SK-N-SH (cell line): ENCODE measurements at regions not wholly inside any gene's neighbourhood (a gene's known extent, or its start where the extent isn't known, plus 50 kb on each side); places are given as distances from the start of the nearest gene placed in this dataset.

Experiments used
- EP300 ChIP-seq, 2 experiments: IDR thresholded peaks; 2 replicates each; pipeline versions ENCODE4 v1.4.0 to v1.6.1; 2012; ENCODE audit warnings: borderline replicate concordance in 1 of 2, low read depth in 1 of 2, low read length in 1 of 2
- GATA2 ChIP-seq: sonication (generic); formaldehyde crosslinking; IDR thresholded peaks from 2 replicates; pipeline ENCODE4 v1.5.0; 2020; ENCODE audit warnings: mild to moderate bottlenecking, missing genetic modification reagents
- JUND ChIP-seq: IDR thresholded peaks from 2 replicates; pipeline ENCODE4 v1.4.0; 2012
- POLR2AphosphoS5 ChIP-seq: IDR thresholded peaks from 2 replicates; pipeline ENCODE4 v1.6.1; 2012; ENCODE audit warnings: low read depth, low read length
- RAD21 ChIP-seq: IDR thresholded peaks from 2 replicates; pipeline ENCODE4 v1.6.1; 2012; ENCODE audit warnings: mild to moderate bottlenecking, low read length
- RCOR1 ChIP-seq: fragments of 150-350 bp; IDR thresholded peaks from 2 replicates; pipeline ENCODE4 v1.6.1; 2017; ENCODE audit warnings: antibody characterized with exemption, low read length
- RFX5 ChIP-seq: IDR thresholded peaks from 2 replicates; pipeline ENCODE4 v1.6.1; 2012; ENCODE audit warnings: mild to moderate bottlenecking, improper control_type of control experiment, low read length
- TAF1 ChIP-seq: IDR thresholded peaks from 2 replicates; pipeline ENCODE4 v1.6.1; 2012; ENCODE audit warnings: low read depth, mild to moderate bottlenecking, low read length, moderate library complexity, borderline replicate concordance
- TCF12 ChIP-seq: IDR thresholded peaks from 2 replicates; pipeline ENCODE4 v1.4.0; 2012
- TF ChIP-seq, protein P1 (sequence below): IDR thresholded peaks from 2 replicates; pipeline ENCODE4 v1.4.0; 2012; ENCODE audit warnings: low read depth
- TF ChIP-seq, protein P2 (sequence below): fragments of 200-600 bp; sonication (generic); IDR thresholded peaks from 2 replicates; pipeline ENCODE4 v1.6.1; 2017; ENCODE audit warnings: antibody characterized with exemption, mild to moderate bottlenecking, moderate library complexity
- TF ChIP-seq, protein P3 (sequence below): IDR thresholded peaks from 2 replicates; pipeline ENCODE4 v1.6.1; 2012; ENCODE audit warnings: mild to moderate bottlenecking, low read depth, low read length, moderate library complexity

DNA sequence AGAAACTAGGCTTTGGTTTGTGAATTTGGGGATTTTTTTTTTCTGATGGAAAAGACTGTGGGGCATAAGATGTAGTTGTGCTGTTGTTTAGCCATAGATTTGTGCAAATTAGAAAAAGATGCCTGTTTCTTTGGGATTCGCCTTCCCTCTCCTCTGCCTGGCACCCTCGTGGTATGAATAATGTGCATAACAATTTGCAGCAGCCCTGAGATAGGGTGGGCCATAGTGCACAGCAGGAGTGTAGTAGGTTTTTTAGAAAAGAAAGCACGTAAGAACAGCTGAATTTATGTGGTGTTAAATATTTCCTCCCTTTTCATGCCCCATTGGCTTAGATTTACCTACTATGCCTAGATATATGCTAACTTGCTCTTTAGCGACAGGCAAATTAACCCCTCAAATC, 158.9 kb downstream of the PTGER3 start:
- TF ChIP-seq, protein P1, sequence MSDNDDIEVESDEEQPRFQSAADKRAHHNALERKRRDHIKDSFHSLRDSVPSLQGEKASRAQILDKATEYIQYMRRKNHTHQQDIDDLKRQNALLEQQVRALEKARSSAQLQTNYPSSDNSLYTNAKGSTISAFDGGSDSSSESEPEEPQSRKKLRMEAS: no peak
- TF ChIP-seq, protein P2, sequence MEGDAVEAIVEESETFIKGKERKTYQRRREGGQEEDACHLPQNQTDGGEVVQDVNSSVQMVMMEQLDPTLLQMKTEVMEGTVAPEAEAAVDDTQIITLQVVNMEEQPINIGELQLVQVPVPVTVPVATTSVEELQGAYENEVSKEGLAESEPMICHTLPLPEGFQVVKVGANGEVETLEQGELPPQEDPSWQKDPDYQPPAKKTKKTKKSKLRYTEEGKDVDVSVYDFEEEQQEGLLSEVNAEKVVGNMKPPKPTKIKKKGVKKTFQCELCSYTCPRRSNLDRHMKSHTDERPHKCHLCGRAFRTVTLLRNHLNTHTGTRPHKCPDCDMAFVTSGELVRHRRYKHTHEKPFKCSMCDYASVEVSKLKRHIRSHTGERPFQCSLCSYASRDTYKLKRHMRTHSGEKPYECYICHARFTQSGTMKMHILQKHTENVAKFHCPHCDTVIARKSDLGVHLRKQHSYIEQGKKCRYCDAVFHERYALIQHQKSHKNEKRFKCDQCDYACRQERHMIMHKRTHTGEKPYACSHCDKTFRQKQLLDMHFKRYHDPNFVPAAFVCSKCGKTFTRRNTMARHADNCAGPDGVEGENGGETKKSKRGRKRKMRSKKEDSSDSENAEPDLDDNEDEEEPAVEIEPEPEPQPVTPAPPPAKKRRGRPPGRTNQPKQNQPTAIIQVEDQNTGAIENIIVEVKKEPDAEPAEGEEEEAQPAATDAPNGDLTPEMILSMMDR: no peak
- TF ChIP-seq GATA2 (CRISPR knock-in tag) (no peak), TAF1 (no peak), POLR2AphosphoS5 (no peak), EP300 (IDR thresholded peaks at IDR 0.05; ENCODE audit: borderline replicate concordance in 1 of 2, low read depth in 1 of 2, low read length in 1 of 2) (no peak), RAD21 (no peak), JUND (no peak), RFX5 (no peak), RCOR1 (no peak), TCF12 (no peak)
- TF ChIP-seq, protein P3, sequence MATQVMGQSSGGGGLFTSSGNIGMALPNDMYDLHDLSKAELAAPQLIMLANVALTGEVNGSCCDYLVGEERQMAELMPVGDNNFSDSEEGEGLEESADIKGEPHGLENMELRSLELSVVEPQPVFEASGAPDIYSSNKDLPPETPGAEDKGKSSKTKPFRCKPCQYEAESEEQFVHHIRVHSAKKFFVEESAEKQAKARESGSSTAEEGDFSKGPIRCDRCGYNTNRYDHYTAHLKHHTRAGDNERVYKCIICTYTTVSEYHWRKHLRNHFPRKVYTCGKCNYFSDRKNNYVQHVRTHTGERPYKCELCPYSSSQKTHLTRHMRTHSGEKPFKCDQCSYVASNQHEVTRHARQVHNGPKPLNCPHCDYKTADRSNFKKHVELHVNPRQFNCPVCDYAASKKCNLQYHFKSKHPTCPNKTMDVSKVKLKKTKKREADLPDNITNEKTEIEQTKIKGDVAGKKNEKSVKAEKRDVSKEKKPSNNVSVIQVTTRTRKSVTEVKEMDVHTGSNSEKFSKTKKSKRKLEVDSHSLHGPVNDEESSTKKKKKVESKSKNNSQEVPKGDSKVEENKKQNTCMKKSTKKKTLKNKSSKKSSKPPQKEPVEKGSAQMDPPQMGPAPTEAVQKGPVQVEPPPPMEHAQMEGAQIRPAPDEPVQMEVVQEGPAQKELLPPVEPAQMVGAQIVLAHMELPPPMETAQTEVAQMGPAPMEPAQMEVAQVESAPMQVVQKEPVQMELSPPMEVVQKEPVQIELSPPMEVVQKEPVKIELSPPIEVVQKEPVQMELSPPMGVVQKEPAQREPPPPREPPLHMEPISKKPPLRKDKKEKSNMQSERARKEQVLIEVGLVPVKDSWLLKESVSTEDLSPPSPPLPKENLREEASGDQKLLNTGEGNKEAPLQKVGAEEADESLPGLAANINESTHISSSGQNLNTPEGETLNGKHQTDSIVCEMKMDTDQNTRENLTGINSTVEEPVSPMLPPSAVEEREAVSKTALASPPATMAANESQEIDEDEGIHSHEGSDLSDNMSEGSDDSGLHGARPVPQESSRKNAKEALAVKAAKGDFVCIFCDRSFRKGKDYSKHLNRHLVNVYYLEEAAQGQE: no peak
